Sigmoid colon (tissue), 3 donors: ENCODE measurements at regions not wholly inside any gene's neighbourhood (a gene's known extent, or its start where the extent isn't known, plus 50 kb on each side); places are given as distances from the start of the nearest gene placed in this dataset.

Source experiments
- CTCF ChIP-seq, 4 experiments: fragments of 450-650 bp in 3 of 4; fragments of 200-600 bp in 1 of 4; IDR thresholded peaks; one replicate each; pipeline ENCODE4 v1.5.1; 2016 to 2019; ENCODE audit warnings: antibody characterized with exemption in 4 of 4, mild to moderate bottlenecking in 3 of 4, moderate library complexity in 2 of 4
- POLR2A ChIP-seq, 2 donors: fragments of 450-650 bp; IDR thresholded peaks; one replicate each; pipeline ENCODE4 v1.6.1; 2016; ENCODE audit warnings: antibody characterized with exemption in 2 of 2, mild to moderate bottlenecking in 2 of 2, moderate library complexity in 2 of 2

GRCh38 chr2:83186105-83186760 lies 1272.8 kb downstream of the SUCLG1 start:
- no peak for TF ChIP-seq POLR2A (IDR thresholded peaks at IDR 0.05)
- TF ChIP-seq CTCF (IDR thresholded peaks at IDR 0.05), result no peak
